ENCODE measurements at regions not wholly inside any gene's neighbourhood (a gene's known extent, or its start where the extent isn't known, plus 50 kb on each side); places are given as distances from the start of the nearest gene placed in this dataset.

GRCh38 chr20:48038713-48039112 lies 253.4 kb upstream of the SULF2 start:
- TF ChIP-seq EZH2 (IDR thresholded peaks at IDR 0.05; ENCODE audit: borderline replicate concordance, low read depth, low read length, poor library complexity, severe bottlenecking) = no peak
- TF ChIP-seq, protein P1, sequence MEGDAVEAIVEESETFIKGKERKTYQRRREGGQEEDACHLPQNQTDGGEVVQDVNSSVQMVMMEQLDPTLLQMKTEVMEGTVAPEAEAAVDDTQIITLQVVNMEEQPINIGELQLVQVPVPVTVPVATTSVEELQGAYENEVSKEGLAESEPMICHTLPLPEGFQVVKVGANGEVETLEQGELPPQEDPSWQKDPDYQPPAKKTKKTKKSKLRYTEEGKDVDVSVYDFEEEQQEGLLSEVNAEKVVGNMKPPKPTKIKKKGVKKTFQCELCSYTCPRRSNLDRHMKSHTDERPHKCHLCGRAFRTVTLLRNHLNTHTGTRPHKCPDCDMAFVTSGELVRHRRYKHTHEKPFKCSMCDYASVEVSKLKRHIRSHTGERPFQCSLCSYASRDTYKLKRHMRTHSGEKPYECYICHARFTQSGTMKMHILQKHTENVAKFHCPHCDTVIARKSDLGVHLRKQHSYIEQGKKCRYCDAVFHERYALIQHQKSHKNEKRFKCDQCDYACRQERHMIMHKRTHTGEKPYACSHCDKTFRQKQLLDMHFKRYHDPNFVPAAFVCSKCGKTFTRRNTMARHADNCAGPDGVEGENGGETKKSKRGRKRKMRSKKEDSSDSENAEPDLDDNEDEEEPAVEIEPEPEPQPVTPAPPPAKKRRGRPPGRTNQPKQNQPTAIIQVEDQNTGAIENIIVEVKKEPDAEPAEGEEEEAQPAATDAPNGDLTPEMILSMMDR (conservative IDR thresholded peaks at IDR 0.05; ENCODE audit: low read depth, low read length) = no peak

All from A673 (cell line).